Adrenal gland (tissue), 5 donors: ENCODE measurements at regions not wholly inside any gene's neighbourhood (a gene's known extent, or its start where the extent isn't known, plus 50 kb on each side); places are given as distances from the start of the nearest gene placed in this dataset.
"Not testable (repeated sequence)": the region's sequence is repeated elsewhere in the genome, so short reads cannot be mapped to it uniquely, and the experiment has no call there.

Experiments
- POLR2A ChIP-seq, 2 donors: fragments of 450-650 bp; IDR thresholded peaks; one replicate each; pipeline ENCODE4 v1.6.1; 2017; ENCODE audit warnings: antibody characterized with exemption in 2 of 2, mild to moderate bottlenecking in 2 of 2, moderate library complexity in 1 of 2
- TF ChIP-seq, protein P1 (sequence below), 6 experiments: fragments of 450-650 bp in 4 of 6; fragments of 200-600 bp in 2 of 6; sonication (generic) in 1 of 6; IDR thresholded peaks; 1 replicate in 5 of 6; 2 replicates in 1 of 6; pipeline versions ENCODE4 v1.5.1 to v1.8.0; 2016 to 2021; ENCODE audit warnings: antibody characterized with exemption in 6 of 6, mild to moderate bottlenecking in 2 of 6, moderate library complexity in 1 of 6
- donor health status: DM: no; HTN: no; CAD: no.

DNA sequence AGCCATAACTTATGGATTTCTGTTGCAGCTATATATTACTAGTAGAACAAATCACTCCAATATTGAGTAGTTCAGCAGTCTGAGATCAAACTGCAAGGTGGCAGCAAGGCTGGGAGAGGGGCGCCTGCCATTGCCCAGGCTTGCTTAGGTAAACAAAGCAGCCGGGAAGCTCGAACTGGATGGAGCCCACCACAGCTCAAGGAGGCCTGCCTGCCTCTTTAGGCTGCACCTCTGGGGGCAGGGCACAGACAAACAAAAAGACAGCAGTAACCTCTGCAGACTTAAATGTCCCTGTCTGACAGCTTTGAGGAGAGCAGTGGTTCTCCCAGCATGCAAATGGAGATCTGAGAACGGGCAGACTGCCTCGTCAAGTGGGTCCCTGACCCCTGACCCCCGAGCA lies 1059.8 kb upstream of the CELF2 start:
- TF ChIP-seq, protein P1, sequence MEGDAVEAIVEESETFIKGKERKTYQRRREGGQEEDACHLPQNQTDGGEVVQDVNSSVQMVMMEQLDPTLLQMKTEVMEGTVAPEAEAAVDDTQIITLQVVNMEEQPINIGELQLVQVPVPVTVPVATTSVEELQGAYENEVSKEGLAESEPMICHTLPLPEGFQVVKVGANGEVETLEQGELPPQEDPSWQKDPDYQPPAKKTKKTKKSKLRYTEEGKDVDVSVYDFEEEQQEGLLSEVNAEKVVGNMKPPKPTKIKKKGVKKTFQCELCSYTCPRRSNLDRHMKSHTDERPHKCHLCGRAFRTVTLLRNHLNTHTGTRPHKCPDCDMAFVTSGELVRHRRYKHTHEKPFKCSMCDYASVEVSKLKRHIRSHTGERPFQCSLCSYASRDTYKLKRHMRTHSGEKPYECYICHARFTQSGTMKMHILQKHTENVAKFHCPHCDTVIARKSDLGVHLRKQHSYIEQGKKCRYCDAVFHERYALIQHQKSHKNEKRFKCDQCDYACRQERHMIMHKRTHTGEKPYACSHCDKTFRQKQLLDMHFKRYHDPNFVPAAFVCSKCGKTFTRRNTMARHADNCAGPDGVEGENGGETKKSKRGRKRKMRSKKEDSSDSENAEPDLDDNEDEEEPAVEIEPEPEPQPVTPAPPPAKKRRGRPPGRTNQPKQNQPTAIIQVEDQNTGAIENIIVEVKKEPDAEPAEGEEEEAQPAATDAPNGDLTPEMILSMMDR (IDR thresholded peaks at IDR 0.05): not testable (repeated sequence)
- TF ChIP-seq POLR2A (IDR thresholded peaks at IDR 0.05): not testable (repeated sequence)
